Calu3 (cell line): ENCODE measurements at regions not wholly inside any gene's neighbourhood (a gene's known extent, or its start where the extent isn't known, plus 50 kb on each side); places are given as distances from the start of the nearest gene placed in this dataset.

Source experiments
- BruUV-seq: library from RNA; stranded (reverse); fragments of 400-500 nt; replicated peaks from 2 replicates; lab custom pipeline; 2021; lab: Mats Ljungman, UMichigan
- CTCF ChIA-PET: fragments of 300-600 bp; sonication (Branson Sonifier 250); formaldehyde crosslinking; loops from one replicate; lab custom pipeline; 2022; ENCODE audit warnings: antibody characterized with exemption; lab: Charles Lee
- DNase-seq: peaks from one replicate; pipeline ENCODE4 v3.0.0; 2022
- H3K27ac Mint-ChIP-seq: one replicate; pipeline ENCODE4 v1.8.0; 2022; ENCODE audit warnings: mixed read lengths; ENCODE audit not compliant: unreplicated experiment
- H3K27me3 Mint-ChIP-seq: one replicate; pipeline ENCODE4 v1.8.0; 2022; ENCODE audit warnings: mixed read lengths; ENCODE audit not compliant: unreplicated experiment
- H3K36me3 Mint-ChIP-seq: one replicate; pipeline ENCODE4 v1.8.0; 2022; ENCODE audit warnings: mild to moderate bottlenecking, moderate library complexity, mixed read lengths; ENCODE audit not compliant: insufficient read depth, unreplicated experiment
- H3K4me1 Mint-ChIP-seq: one replicate; pipeline ENCODE4 v1.8.0; 2022; ENCODE audit warnings: mild to moderate bottlenecking, low read depth, mixed read lengths; ENCODE audit not compliant: unreplicated experiment
- H3K4me3 Mint-ChIP-seq: one replicate; pipeline ENCODE4 v1.8.0; 2022; ENCODE audit warnings: mild to moderate bottlenecking, low read depth, moderate library complexity, mixed read lengths; ENCODE audit not compliant: unreplicated experiment
- H3K9me3 Mint-ChIP-seq: one replicate; pipeline ENCODE4 v1.8.0; 2022; ENCODE audit warnings: low read depth, mixed read lengths; ENCODE audit not compliant: unreplicated experiment
- intact Hi-C: fragments of 100-400 bp; cut with micrococcal nuclease; formaldehyde crosslinking; loops from one replicate; pipeline ENCODE4 v1.10.0; 2022; ENCODE audit not compliant: unreplicated experiment
- TF ChIP-seq, protein P1 (sequence below): fragments of 200-600 bp; IDR thresholded peaks from one replicate; pipeline ENCODE4 v1.8.0; 2022; ENCODE audit warnings: antibody characterized with exemption; ENCODE audit not compliant: unreplicated experiment

DNA sequence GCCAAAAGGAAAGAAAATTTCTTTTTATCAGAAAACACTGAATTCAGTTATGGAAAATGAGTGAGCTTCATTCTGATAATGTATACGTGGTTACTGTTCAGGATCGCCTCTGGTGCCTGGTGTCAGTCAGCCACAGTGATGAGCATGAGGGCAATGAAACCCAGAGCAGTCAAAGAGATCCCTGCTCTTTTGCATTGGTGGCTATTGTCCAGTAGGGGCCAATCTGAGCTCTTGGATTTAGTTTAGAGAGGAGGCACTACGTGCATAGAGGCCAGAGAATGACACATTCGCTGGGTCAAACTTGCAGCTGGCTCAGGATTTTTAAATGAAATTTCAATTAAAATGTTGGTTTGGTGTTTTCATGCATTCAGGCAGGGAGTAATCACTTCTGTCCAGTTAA lies 522.9 kb downstream of the TMEM182 start:
- H3K36me3 Mint-ChIP-seq: no peaks in the 10 kb centered on the region
- no peak overlapping the region for H3K4me3 Mint-ChIP-seq
- H3K4me1 Mint-ChIP-seq: no peaks in the 10 kb centered on the region
- TF ChIP-seq, protein P1, sequence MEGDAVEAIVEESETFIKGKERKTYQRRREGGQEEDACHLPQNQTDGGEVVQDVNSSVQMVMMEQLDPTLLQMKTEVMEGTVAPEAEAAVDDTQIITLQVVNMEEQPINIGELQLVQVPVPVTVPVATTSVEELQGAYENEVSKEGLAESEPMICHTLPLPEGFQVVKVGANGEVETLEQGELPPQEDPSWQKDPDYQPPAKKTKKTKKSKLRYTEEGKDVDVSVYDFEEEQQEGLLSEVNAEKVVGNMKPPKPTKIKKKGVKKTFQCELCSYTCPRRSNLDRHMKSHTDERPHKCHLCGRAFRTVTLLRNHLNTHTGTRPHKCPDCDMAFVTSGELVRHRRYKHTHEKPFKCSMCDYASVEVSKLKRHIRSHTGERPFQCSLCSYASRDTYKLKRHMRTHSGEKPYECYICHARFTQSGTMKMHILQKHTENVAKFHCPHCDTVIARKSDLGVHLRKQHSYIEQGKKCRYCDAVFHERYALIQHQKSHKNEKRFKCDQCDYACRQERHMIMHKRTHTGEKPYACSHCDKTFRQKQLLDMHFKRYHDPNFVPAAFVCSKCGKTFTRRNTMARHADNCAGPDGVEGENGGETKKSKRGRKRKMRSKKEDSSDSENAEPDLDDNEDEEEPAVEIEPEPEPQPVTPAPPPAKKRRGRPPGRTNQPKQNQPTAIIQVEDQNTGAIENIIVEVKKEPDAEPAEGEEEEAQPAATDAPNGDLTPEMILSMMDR: no peak
- intact Hi-C loops: no loop called here
- H3K27ac Mint-ChIP-seq: no peak overlapping the region
- DNase-seq: no peak
- BruUV-seq: no TSS peak
- no peaks in the 10 kb centered on the region for H3K27me3 Mint-ChIP-seq
- peaks cover 3% of the 10 kb centered on the region for H3K9me3 Mint-ChIP-seq
- CTCF ChIA-PET: no interaction called here

DNA sequence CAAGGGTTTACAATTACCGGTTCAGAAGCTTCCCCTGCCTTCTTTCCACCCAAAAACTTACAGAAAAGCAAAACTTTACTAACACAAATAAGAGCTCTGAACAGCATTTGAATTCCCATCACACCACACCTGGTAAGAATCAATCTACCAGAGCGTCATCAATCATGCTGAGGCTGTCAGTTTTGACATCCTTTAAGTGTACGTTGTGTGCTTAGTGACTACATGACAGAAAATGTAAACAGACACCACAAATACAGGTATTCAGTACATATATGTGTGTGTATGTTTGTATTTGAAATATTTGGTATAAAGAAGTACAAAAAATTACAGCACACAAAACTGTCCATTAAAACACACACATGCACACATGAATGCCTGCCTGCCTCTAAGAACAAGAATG lies 523.5 kb downstream of the TMEM182 start:
- TF ChIP-seq, protein P1: no peak
- Mint-ChIP-seq H3K4me1 (no peaks in the 10 kb centered on the region), H3K4me3 (no peak overlapping the region), H3K36me3 (no peaks in the 10 kb centered on the region), H3K9me3 (peaks cover 3% of the 10 kb centered on the region), H3K27ac (no peak overlapping the region), H3K27me3 (no peaks in the 10 kb centered on the region)
- BruUV-seq: no TSS peak
- intact Hi-C loops: no loop called here
- DNase-seq: no peak
- CTCF ChIA-PET: no interaction called here

DNA sequence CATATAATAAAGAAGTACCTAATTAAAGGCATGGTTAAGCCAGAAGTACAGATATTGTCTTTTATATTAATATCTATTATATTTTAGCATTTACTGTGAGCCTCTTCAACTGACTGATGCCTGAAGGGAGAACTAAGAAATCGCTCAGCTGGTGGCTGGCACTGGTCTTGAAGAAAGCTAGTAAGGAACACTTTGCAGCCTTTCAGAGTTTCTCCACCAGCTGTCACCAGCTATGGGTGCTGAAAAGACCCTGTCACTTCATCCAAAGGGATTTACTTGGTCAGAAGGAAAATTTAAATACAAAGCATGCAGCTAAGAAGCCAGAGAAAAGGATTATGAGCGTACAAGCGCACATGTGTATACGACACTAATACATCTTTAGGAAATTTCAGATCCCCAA lies 525.9 kb downstream of the TMEM182 start:
- Mint-ChIP-seq H3K9me3 (no peaks in the 10 kb centered on the region), H3K27ac (no peak overlapping the region), H3K36me3 (no peaks in the 10 kb centered on the region), H3K27me3 (no peaks in the 10 kb centered on the region), H3K4me1 (no peaks in the 10 kb centered on the region), H3K4me3 (no peak overlapping the region)
- TF ChIP-seq, protein P1: no peak
- CTCF ChIA-PET: no interaction called here
- no peak for DNase-seq
- BruUV-seq: no TSS peak
- intact Hi-C loops: no loop called here

DNA sequence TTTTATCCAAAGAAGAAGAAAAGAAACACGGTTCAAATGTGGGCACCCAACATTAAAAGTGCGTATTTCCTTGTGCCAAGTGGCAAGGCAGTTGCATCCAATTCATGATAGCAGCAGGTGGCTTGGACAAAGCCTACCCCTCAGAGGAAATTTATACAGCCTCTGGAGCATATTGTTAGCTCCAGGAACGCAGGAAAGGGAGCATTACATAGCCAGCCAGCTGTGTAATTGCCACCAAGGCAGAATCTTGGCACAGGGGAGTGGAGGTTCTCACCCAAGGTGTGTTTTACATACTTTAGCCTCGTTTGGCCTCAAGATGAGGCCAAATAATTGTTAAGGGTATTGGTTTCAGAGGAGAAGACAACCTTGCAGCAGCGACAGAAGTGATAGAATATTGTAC lies 526.9 kb downstream of the TMEM182 start:
- intact Hi-C loops: no loop called here
- Mint-ChIP-seq H3K4me1 (no peaks in the 10 kb centered on the region), H3K9me3 (peaks cover 2% of the 10 kb centered on the region), H3K27me3 (no peaks in the 10 kb centered on the region), H3K36me3 (no peaks in the 10 kb centered on the region), H3K27ac (no peak overlapping the region), H3K4me3 (no peak overlapping the region)
- no peak for DNase-seq
- TF ChIP-seq, protein P1: no peak
- BruUV-seq: no TSS peak
- CTCF ChIA-PET: no interaction called here
